ENCODE measurements at regions not wholly inside any gene's neighbourhood (a gene's known extent, or its start where the extent isn't known, plus 50 kb on each side); places are given as distances from the start of the nearest gene placed in this dataset.

DNA sequence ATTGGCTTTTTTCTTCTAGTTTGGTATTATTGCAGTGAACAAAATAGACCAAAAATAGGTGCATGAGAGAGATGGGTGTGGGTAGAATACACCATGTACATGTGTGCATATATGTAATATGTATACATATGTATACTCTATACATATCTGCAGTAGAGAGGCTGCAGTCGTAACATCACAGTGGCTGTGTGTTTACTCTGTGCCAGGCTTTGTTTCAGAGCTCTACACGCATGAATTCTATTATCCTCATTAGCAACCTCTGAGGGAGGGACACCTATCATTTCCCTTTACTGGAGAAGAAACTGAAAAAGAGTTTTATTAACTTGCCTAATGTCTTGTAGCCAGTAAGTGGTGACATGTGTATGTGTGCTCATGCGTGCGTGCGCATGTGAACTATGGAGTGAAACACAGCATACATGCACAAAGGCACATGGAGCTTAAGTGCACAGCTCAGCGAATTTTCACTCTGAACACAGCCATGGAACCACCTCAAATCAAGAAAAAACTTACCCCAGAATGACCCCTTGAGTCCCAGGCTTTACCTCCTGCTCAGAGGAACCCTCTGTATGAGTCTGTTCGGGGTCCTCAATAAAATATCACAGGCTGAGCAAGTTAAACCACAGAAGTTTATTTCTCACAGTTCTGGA lies 452.5 kb downstream of the CDH26 start:
- H3K4me3 ChIP-seq (ENCODE audit: low read length), result no peak overlapping the region
- no peaks in the 10 kb centered on the region for H3K36me3 ChIP-seq (replicated peaks; ENCODE audit: insufficient read depth, low read length)
- no peak overlapping the region for H3K9ac ChIP-seq (ENCODE audit: low read length)
- H3K4me2 ChIP-seq (ENCODE audit: low read depth, low read length), result no peak overlapping the region
- H2AFZ ChIP-seq (ENCODE audit: low read length), result no peak overlapping the region
- TF ChIP-seq, protein P1, sequence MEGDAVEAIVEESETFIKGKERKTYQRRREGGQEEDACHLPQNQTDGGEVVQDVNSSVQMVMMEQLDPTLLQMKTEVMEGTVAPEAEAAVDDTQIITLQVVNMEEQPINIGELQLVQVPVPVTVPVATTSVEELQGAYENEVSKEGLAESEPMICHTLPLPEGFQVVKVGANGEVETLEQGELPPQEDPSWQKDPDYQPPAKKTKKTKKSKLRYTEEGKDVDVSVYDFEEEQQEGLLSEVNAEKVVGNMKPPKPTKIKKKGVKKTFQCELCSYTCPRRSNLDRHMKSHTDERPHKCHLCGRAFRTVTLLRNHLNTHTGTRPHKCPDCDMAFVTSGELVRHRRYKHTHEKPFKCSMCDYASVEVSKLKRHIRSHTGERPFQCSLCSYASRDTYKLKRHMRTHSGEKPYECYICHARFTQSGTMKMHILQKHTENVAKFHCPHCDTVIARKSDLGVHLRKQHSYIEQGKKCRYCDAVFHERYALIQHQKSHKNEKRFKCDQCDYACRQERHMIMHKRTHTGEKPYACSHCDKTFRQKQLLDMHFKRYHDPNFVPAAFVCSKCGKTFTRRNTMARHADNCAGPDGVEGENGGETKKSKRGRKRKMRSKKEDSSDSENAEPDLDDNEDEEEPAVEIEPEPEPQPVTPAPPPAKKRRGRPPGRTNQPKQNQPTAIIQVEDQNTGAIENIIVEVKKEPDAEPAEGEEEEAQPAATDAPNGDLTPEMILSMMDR (IDR thresholded peaks at IDR 0.05; ENCODE audit: low read length), result no peak
- no peak for TF ChIP-seq EZH2 (optimal IDR thresholded peaks at IDR 0.05; ENCODE audit: low read depth, low read length)
- TF ChIP-seq EZH2phosphoT487 (IDR thresholded peaks at IDR 0.05; ENCODE audit: low read length), result no peak
- H3K79me2 ChIP-seq (ENCODE audit: low read length), result no peaks in the 10 kb centered on the region
- no peaks in the 10 kb centered on the region for H3F3A ChIP-seq (ENCODE audit: insufficient read depth, low read length)
- no peaks in the 10 kb centered on the region for H3K9me2 ChIP-seq (replicated peaks; ENCODE audit: insufficient read depth, low read length)
- H3K27me3 ChIP-seq (replicated peaks; ENCODE audit: insufficient read depth, low read length), result no peaks in the 10 kb centered on the region
- no peaks in the 10 kb centered on the region for H4K20me1 ChIP-seq (ENCODE audit: insufficient read depth, low read length)
- no peak overlapping the region for H3K27ac ChIP-seq (ENCODE audit: low read length)
- H3K9me3 ChIP-seq (replicated peaks; ENCODE audit: insufficient read depth, low read length), result no peaks in the 10 kb centered on the region
- peaks cover 16% of the 10 kb centered on the region for H3K4me1 ChIP-seq (ENCODE audit: low read length)
- no peak for DNase-seq

DNA sequence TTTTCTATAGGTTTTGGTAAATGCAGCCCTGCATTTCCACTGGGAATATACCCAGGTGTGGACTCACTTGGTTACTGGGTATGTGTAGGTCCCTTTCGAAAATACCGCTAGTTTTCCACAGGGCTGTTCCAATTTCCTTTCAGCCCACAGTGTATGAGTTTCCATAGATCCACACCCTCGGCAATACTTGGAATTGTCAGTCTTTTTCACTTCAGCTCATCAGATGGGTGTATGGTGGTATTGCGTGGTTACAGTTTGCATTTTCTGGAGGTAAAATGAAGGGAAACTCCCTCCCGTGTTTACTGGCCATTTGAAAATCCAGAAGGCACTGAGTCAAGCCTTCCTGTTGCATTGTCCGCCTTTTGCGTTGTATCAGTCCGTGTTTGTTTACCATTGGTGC lies 453.6 kb downstream of the CDH26 start:
- Histone ChIP-seq H3F3A (ENCODE audit: insufficient read depth, low read length) (no peaks in the 10 kb centered on the region), H3K9ac (ENCODE audit: low read length) (no peak overlapping the region), H4K20me1 (ENCODE audit: insufficient read depth, low read length) (no peaks in the 10 kb centered on the region), H3K36me3 (replicated peaks; ENCODE audit: insufficient read depth, low read length) (no peaks in the 10 kb centered on the region), H3K4me2 (ENCODE audit: low read depth, low read length) (no peak overlapping the region), H3K9me2 (replicated peaks; ENCODE audit: insufficient read depth, low read length) (no peaks in the 10 kb centered on the region), H3K27ac (ENCODE audit: low read length) (no peak overlapping the region), H3K27me3 (replicated peaks; ENCODE audit: insufficient read depth, low read length) (no peaks in the 10 kb centered on the region), H2AFZ (ENCODE audit: low read length) (no peak overlapping the region), H3K4me1 (ENCODE audit: low read length) (peaks cover 16% of the 10 kb centered on the region), H3K79me2 (ENCODE audit: low read length) (no peaks in the 10 kb centered on the region), H3K9me3 (replicated peaks; ENCODE audit: insufficient read depth, low read length) (no peaks in the 10 kb centered on the region), H3K4me3 (ENCODE audit: low read length) (no peak overlapping the region)
- TF ChIP-seq, protein P1 (IDR thresholded peaks at IDR 0.05; ENCODE audit: low read length), result no peak
- no peak for TF ChIP-seq EZH2phosphoT487 (IDR thresholded peaks at IDR 0.05; ENCODE audit: low read length)
- no peak for TF ChIP-seq EZH2 (optimal IDR thresholded peaks at IDR 0.05; ENCODE audit: low read depth, low read length)
- no peak for DNase-seq

DNA sequence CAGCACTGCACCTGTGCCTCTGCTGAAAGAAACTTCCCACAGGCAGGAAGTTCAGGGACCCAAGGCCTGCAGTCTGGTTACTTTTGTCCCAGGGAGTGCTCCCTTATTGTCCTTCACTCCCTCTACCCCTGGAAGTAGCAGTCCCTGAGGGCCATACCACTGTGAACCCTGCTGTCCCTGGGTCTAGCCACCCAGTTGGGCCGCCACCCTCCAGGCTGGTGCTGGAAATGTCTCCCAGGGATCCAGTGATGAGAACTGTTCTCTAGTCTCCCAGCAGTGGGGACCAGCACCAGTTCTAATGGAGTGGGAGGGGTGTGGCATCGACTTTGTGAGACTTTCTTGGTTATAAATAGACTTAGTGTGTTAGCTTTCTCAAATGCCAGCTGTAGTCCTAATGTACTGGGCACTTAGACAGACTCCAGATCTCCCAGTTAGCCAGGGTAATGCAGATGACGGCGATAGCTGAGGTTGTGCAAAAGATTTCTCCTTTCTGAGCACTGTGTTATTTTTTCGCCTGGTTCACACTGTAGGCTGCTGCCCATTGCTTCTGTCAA lies 462.5 kb downstream of the CDH26 start:
- Histone ChIP-seq H3K27me3 (replicated peaks; ENCODE audit: insufficient read depth, low read length) (no peaks in the 10 kb centered on the region), H3K9me3 (replicated peaks; ENCODE audit: insufficient read depth, low read length) (no peaks in the 10 kb centered on the region), H3F3A (ENCODE audit: insufficient read depth, low read length) (peaks cover 6% of the 10 kb centered on the region; the same call in 1 of the 2 replicates), H2AFZ (ENCODE audit: low read length) (peak overlapping the region; percentile 19; the same call in 1 of the 2 replicates), H3K9me2 (replicated peaks; ENCODE audit: insufficient read depth, low read length) (no peaks in the 10 kb centered on the region), H3K27ac (ENCODE audit: low read length) (peak overlapping the region; percentile 4; the same call in 1 of the 2 replicates), H3K79me2 (ENCODE audit: low read length) (no peaks in the 10 kb centered on the region), H3K4me2 (ENCODE audit: low read depth, low read length) (peak overlapping the region; percentile 33; the same call in 1 of the 2 replicates), H3K9ac (ENCODE audit: low read length) (no peak overlapping the region), H3K36me3 (replicated peaks; ENCODE audit: insufficient read depth, low read length) (no peaks in the 10 kb centered on the region), H3K4me1 (ENCODE audit: low read length) (peaks cover 29% of the 10 kb centered on the region), H4K20me1 (ENCODE audit: insufficient read depth, low read length) (no peaks in the 10 kb centered on the region), H3K4me3 (ENCODE audit: low read length) (no peak overlapping the region)
- DNase-seq, result no peak
- TF ChIP-seq EZH2 (optimal IDR thresholded peaks at IDR 0.05; ENCODE audit: low read depth, low read length), result no peak
- TF ChIP-seq, protein P1 (IDR thresholded peaks at IDR 0.05; ENCODE audit: low read length), result no peak
- TF ChIP-seq EZH2phosphoT487 (IDR thresholded peaks at IDR 0.05; ENCODE audit: low read length), result no peak
